H1 (cell line): ENCODE measurements at regions not wholly inside any gene's neighbourhood (a gene's known extent, or its start where the extent isn't known, plus 50 kb on each side); places are given as distances from the start of the nearest gene placed in this dataset.

ENCODE experiments used
- CEBPB ChIP-seq: IDR thresholded peaks from 2 replicates; pipeline ENCODE4 v1.6.1; 2012; ENCODE audit warnings: low read depth, low read length
- CTCF ChIP-seq, 3 experiments: IDR thresholded peaks; 1 replicate in 2 of 3; 2 replicates in 1 of 3; pipeline versions ENCODE4 v1.5.1 to v1.6.1; 2011; ENCODE audit warnings: low read length in 3 of 3, mild to moderate bottlenecking in 3 of 3, inconsistent platforms in 2 of 3, low read depth in 1 of 3, moderate library complexity in 1 of 3; ENCODE audit not compliant: insufficient read depth in 1 of 3; ENCODE audit errors: control extremely low read depth in 1 of 3
- EZH2 ChIP-seq: fragments of 200-600 bp; sonication (generic); IDR thresholded peaks from 2 replicates; pipeline ENCODE4 v1.7.1; 2012; ENCODE audit warnings: low read depth, mild to moderate bottlenecking, moderate library complexity, low read length, inconsistent platforms; ENCODE audit not compliant: severe bottlenecking
- HDAC6 ChIP-seq: IDR thresholded peaks from one replicate; pipeline ENCODE4 v1.7.1; 2012; ENCODE audit warnings: low read depth, mild to moderate bottlenecking, inconsistent platforms, low read length, moderate library complexity
- SP2 ChIP-seq: IDR thresholded peaks from 2 replicates; pipeline ENCODE4 v1.6.1; 2012; ENCODE audit warnings: mild to moderate bottlenecking, low read length, inconsistent platforms
- SUZ12 ChIP-seq: fragments of 200-600 bp; sonication (generic); IDR thresholded peaks from 2 replicates; pipeline ENCODE4 v1.6.1; 2012; ENCODE audit warnings: mild to moderate bottlenecking, inconsistent platforms, low read length, moderate library complexity, mixed read lengths
- TAF7 ChIP-seq: optimal IDR thresholded peaks from 2 replicates; pipeline ENCODE3; 2011; ENCODE audit warnings: low read depth, mild to moderate bottlenecking, inconsistent platforms, low read length, moderate library complexity, borderline replicate concordance
- TF ChIP-seq, protein P1 (sequence below): IDR thresholded peaks from 2 replicates; pipeline ENCODE4 v1.6.1; 2012; ENCODE audit warnings: inconsistent platforms

DNA sequence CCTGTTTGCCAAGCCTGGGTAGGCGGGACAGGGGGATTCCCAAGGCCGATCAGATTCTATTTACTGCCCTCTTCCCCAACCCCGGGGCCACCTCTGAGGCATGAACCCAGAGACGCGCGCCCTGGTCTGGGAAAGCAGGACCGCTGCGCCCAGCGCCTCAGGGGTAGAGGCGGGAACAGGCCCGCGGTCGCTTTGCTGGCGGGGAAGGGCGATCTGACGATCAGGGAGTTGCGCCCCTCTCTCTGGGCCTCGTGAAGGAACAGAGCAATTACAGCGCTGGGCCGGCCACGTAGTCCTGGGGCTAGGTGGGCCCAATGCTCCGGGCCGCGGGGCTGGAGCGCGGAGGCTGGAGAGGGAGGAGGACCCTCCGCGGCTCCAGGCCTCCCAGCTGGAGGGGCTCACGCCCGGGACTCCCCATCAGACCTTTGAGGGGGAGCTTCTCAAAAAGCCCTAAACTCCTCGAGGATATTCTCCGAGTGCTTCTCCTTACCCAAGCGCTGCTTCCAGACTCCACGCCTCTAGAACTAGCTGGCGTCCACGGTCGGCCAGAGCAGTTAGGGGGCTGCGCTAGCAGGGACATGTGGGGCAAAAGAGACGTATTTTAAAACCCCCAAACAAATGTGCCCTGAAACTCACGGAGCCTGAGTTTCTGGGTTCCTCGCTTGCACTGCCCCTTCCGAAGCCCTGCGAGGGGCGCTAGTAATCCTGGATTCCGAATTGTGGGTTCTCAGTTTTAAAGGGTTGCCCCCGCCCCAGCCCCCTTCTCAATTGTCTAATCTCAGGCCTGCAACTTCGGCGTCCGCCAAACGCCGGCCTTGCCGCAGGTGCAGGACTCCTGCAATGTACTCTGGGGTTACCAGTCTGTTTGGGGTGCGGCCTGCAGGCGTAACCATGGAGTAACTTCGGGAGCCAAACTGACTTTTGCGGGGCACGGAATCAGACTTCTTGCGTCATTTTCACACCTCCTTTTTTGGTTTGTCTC is 57.6 kb downstream of the TMEM174 start (continued):
- TF ChIP-seq EZH2 (peak; percentile 92), SUZ12 (peak; percentile 93), CEBPB (peak; percentile 56; the same call in 1 of the 2 replicates), TAF7 (no peak), HDAC6 (no peak), CTCF (IDR thresholded peaks at IDR 0.05; ENCODE audit: control extremely low read depth in 1 of 3, insufficient read depth in 1 of 3, low read depth in 1 of 3, low read length in 3 of 3) (peak; percentile 19 to 37 (median 34)), SP2 (no peak)
- TF ChIP-seq, protein P1, sequence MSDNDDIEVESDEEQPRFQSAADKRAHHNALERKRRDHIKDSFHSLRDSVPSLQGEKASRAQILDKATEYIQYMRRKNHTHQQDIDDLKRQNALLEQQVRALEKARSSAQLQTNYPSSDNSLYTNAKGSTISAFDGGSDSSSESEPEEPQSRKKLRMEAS = peak; percentile 78
